ENCODE measurements at regions not wholly inside any gene's neighbourhood (a gene's known extent, or its start where the extent isn't known, plus 50 kb on each side); places are given as distances from the start of the nearest gene placed in this dataset.

- TF ChIP-seq SIN3A (IDR thresholded peaks at IDR 0.05; ENCODE audit: borderline replicate concordance, low read depth, low read length) (no peak), ARHGAP35 (CRISPR knock-in tag; IDR thresholded peaks at IDR 0.05; ENCODE audit: borderline replicate concordance) (no peak), CEBPZ (IDR thresholded peaks at IDR 0.05; ENCODE audit: low read length) (no peak), KDM5A (IDR thresholded peaks at IDR 0.05; ENCODE audit: borderline replicate concordance, low read length) (no peak), ZSCAN30 (CRISPR knock-in tag; IDR thresholded peaks at IDR 0.05) (no peak), DZIP1 (CRISPR knock-in tag; IDR thresholded peaks at IDR 0.05) (no peak), ZNF782 (CRISPR knock-in tag; IDR thresholded peaks at IDR 0.05; ENCODE audit: borderline replicate concordance) (no peak), EED (CRISPR knock-in tag; IDR thresholded peaks at IDR 0.05) (no peak), POLR2A (IDR thresholded peaks at IDR 0.05; ENCODE audit: insufficient read depth in 1 of 2, low read depth in 2 of 2, low read length in 2 of 2) (no peak), THRA (CRISPR knock-in tag; IDR thresholded peaks at IDR 0.05; ENCODE audit: borderline replicate concordance) (no peak), NR0B2 (CRISPR knock-in tag; IDR thresholded peaks at IDR 0.05) (no peak), RAD21 (CRISPR knock-in tag; IDR thresholded peaks at IDR 0.05) (no peak), CTCF (CRISPR knock-in tag; IDR thresholded peaks at IDR 0.05) (no peak)
Observed at GRCh38 chr4:179361978-179362486, 1919.8 kb upstream of the AGA start.

Measured in HepG2 (cell line).